ENCODE measurements at regions not wholly inside any gene's neighbourhood (a gene's known extent, or its start where the extent isn't known, plus 50 kb on each side); places are given as distances from the start of the nearest gene placed in this dataset.
"Not testable (repeated sequence)": the region's sequence is repeated elsewhere in the genome, so short reads cannot be mapped to it uniquely, and the experiment has no call there.

GRCh38 chr12:30548203-30548602 is 147.5 kb downstream of the IPO8 start:
- peak; percentile 100 for DNase-seq (ENCODE audit: low read depth)
- no peak for TF ChIP-seq CTCF (IDR thresholded peaks at IDR 0.05; ENCODE audit: control insufficient read depth, extremely low read depth, insufficient read depth)
- H3K4me3 ChIP-seq (ENCODE audit: low read depth, low read length) = no peak overlapping the region

- TF ChIP-seq CTCF (IDR thresholded peaks at IDR 0.05; ENCODE audit: control insufficient read depth, extremely low read depth, insufficient read depth) = no peak
- no peak overlapping the region for H3K4me3 ChIP-seq (ENCODE audit: low read depth, low read length)
- DNase-seq (ENCODE audit: low read depth) = no peak
Measured at GRCh38 chr12:30546121-30546520, 149.5 kb downstream of the IPO8 start.

- not testable (repeated sequence) for DNase-seq (ENCODE audit: low read depth); H3K4me3 ChIP-seq (ENCODE audit: low read depth, low read length)
Measured at GRCh38 chr12:30544704-30545103, 151.0 kb downstream of the IPO8 start.

GRCh38 chr12:30537228-30537627 is 158.4 kb downstream of the IPO8 start:
- no peak for DNase-seq (ENCODE audit: low read depth)
- no peak overlapping the region for H3K4me3 ChIP-seq (ENCODE audit: low read depth, low read length)
- TF ChIP-seq CTCF (IDR thresholded peaks at IDR 0.05; ENCODE audit: control insufficient read depth, extremely low read depth, insufficient read depth) = no peak

- DNase-seq (ENCODE audit: low read depth) = no peak
- TF ChIP-seq CTCF (IDR thresholded peaks at IDR 0.05; ENCODE audit: control insufficient read depth, extremely low read depth, insufficient read depth) = no peak
- no peak overlapping the region for H3K4me3 ChIP-seq (ENCODE audit: low read depth, low read length)
Measured at GRCh38 chr12:30533558-30534265, 162.0 kb downstream of the IPO8 start.

- TF ChIP-seq CTCF (IDR thresholded peaks at IDR 0.05; ENCODE audit: control insufficient read depth, extremely low read depth, insufficient read depth) = no peak
- no peak for DNase-seq (ENCODE audit: low read depth)
- H3K4me3 ChIP-seq (ENCODE audit: low read depth, low read length) = no peak overlapping the region
Measured at GRCh38 chr12:30531731-30532678, 163.7 kb downstream of the IPO8 start.

GRCh38 chr12:30529489-30530269 is 166.0 kb downstream of the IPO8 start:
- no peak overlapping the region for H3K4me3 ChIP-seq (ENCODE audit: low read depth, low read length)
- TF ChIP-seq CTCF (IDR thresholded peaks at IDR 0.05; ENCODE audit: control insufficient read depth, extremely low read depth, insufficient read depth) = no peak
- no peak for DNase-seq (ENCODE audit: low read depth)

Data from LNCaP clone FGC (cell line).